ENCODE measurements at regions not wholly inside any gene's neighbourhood (a gene's known extent, or its start where the extent isn't known, plus 50 kb on each side); places are given as distances from the start of the nearest gene placed in this dataset.

- H3K9ac ChIP-seq (ENCODE audit: insufficient read depth in 1 of 2, low read depth in 2 of 2, low read length in 2 of 2), result no peak overlapping the region
- in situ Hi-C loops (cut with MboI), result no loop called here
Measured at GRCh38 chr21:18723171-18723570, 319.6 kb upstream of the TMPRSS15 start.

More at GRCh38 chr21:18723171-18723570, 319.6 kb upstream of the TMPRSS15 start:
- Histone ChIP-seq H2AFZ (ENCODE audit: low read depth, low read length) (no peak overlapping the region), H3K4me1 (replicated peaks in 1 of 2; ENCODE audit: control insufficient read depth in 2 of 2, insufficient read depth in 2 of 2, low read length in 2 of 2) (no peaks in the 10 kb centered on the region), H3K27me3 (ENCODE audit: control insufficient read depth in 2 of 2, insufficient read depth in 2 of 2, low read length in 2 of 2) (no peaks in the 10 kb centered on the region), H3K9me3 (replicated peaks; ENCODE audit: control insufficient read depth, insufficient read depth, low read depth, low read length) (no peaks in the 10 kb centered on the region), H3K27ac (ENCODE audit: extremely low read depth, low read depth, low read length) (no peak overlapping the region), H3K4me2 (ENCODE audit: insufficient read depth, low read length) (no peak overlapping the region), H3K36me3 (ENCODE audit: control insufficient read depth, insufficient read depth, low read length) (no peaks in the 10 kb centered on the region), H3K9me1 (ENCODE audit: control insufficient read depth, insufficient read depth, low read length) (no peaks in the 10 kb centered on the region), H3K4me3 (no peak overlapping the region), H4K20me1 (replicated peaks; ENCODE audit: control insufficient read depth, insufficient read depth, low read length) (no peaks in the 10 kb centered on the region), H3K79me2 (ENCODE audit: control insufficient read depth, insufficient read depth, low read length) (peaks cover 14% of the 10 kb centered on the region)
- DNase-seq (ENCODE audit: extremely low read depth in 1 of 4, low spot score in 3 of 4) (no peak), FAIRE-seq (no peak), ATAC-seq (no peak)
- 25% methylated on average over 2 of the region's 2 CpGs for WGBS (ENCODE audit: insufficient coverage, low coverage, missing lambda C conversion rate)
- ChIA-PET CTCF (ENCODE audit: low intra/inter-chr PET ratio) (no interaction called here), POLR2A (no interaction called here)
- no TSS peak for BruUV-seq (replicated peaks)
- intact Hi-C loops (cut with micrococcal nuclease), result no loop called here
- TF ChIP-seq ZNF668 (CRISPR knock-in tag; IDR thresholded peaks at IDR 0.05) (no peak), NFYB (IDR thresholded peaks at IDR 0.05; ENCODE audit: extremely low read depth, insufficient read length) (no peak), POLR3G (IDR thresholded peaks at IDR 0.05; ENCODE audit: extremely low read depth, insufficient read length, insufficient replicate concordance) (no peak), ZNF511 (CRISPR knock-in tag; IDR thresholded peaks at IDR 0.05) (no peak), FOXP1 (CRISPR knock-in tag; IDR thresholded peaks at IDR 0.05) (no peak), BCLAF1 (IDR thresholded peaks at IDR 0.05; ENCODE audit: borderline replicate concordance in 1 of 2, control insufficient read depth in 1 of 2, low read depth in 2 of 2, low read length in 1 of 2) (no peak), HDAC8 (tag; IDR thresholded peaks at IDR 0.05) (no peak)

Measured in K562 (cell line).